CD4-positive, alpha-beta T cell treated with Interleukin-17A for 1 hour (primary cell): ENCODE measurements at regions not wholly inside any gene's neighbourhood (a gene's known extent, or its start where the extent isn't known, plus 50 kb on each side); places are given as distances from the start of the nearest gene placed in this dataset.
"Not testable (repeated sequence)": the region's sequence is repeated elsewhere in the genome, so short reads cannot be mapped to it uniquely, and the experiment has no call there.

ENCODE experiments used
- DNase-seq: peaks from one replicate; pipeline ENCODE4 v3.0.0-alpha.2; 2020

DNA sequence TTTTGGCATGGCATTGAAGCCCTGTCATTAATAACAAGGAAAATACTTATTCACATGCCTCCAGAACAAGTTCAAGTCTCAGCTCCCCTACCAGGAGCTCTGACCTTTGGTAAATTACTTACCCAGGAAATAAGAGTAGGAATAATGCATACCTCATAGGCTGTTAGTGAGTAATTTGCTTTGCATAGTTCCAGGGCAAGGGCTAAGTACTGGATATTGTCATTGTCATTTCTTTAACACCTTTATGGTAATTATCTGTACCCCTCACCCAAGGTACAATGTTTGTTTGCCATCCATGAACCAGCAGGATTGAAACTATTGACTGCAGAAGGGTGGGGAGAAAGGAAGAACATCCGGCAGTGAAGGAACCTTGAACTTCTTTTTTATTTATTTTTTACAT lies 148.5 kb downstream of the SOX2 start:
- DNase-seq = no peak

DNA sequence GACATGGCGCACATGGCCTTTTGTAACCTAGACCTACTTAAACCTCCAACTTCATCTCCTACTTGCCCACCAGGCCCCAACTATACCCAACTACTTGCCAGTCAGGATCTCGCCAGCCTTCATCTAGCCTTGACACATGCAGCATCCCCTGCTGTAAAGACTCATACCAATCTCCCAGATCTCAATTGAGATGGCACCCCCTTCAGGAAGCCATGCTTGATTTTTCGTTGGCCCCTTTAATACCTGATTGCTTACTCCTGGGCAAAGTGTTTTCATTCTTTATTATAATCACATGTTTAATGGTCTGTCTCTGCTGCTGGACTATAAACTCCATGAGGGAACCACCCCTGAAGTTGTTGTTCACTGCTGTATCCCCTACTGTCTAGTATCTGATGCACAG lies 150.8 kb downstream of the SOX2 start:
- no peak for DNase-seq

DNA sequence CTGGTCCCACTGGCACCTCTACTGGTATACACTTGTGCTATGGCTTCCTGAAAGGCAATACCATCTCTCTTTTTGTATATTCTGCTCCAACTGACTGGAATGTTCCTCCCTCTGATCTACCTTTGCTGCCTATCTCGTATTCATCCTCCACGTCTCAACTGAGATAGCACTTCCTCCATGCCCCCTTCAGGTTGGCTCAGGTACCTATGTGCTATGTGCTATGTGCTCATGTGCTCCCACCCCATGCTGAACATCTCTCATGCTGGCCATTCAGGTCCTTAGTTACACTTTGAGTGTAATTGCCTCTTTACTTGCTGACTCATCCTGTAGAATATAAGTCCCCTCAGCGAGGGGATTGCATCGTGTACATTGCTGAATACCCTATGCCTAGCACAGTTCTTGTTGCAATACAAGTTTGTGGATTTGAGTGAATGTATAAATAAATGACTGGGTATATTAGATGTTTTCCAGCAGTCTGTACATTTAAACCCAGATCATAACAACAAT lies 156.9 kb downstream of the SOX2 start:
- no peak for DNase-seq

DNA sequence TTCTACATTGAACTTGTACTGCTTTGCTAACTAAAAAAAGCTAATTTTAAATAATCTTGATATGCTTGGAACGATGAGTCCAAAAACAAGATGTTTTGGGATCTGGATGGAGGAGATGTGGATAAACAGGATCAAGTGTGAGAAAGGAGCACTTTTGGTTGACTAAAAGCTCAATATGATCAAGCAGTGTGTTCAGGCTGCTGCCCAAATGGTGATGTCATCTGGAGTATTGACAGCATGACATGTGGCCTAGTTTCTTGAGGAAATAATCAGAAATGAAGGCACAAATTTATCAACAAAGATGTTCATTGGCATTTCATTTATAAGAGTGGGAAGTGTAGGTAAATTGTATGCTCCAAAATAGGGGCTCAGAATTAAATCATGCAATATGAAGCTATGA lies 161.2 kb downstream of the SOX2 start:
- no peak for DNase-seq

DNA sequence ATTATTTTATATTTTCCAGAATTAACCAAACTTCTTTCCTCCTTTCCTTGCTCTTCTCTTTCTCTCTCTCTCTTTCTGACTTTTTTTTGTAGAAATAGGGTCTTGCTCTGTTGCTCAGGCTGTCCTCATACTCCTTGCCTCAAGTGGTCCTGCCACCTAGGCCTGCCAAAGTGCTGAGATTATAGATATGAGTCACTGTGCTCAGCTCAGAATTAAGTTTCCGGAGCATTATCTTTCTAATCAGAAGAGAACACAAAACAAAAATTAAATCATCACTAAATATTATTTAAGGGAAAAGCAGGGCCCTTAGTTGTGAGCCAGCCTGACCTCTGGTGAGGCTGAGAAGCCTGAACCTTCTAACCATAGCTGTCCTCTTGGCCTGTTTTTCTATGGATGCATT lies 168.2 kb downstream of the SOX2 start:
- no peak for DNase-seq

DNA sequence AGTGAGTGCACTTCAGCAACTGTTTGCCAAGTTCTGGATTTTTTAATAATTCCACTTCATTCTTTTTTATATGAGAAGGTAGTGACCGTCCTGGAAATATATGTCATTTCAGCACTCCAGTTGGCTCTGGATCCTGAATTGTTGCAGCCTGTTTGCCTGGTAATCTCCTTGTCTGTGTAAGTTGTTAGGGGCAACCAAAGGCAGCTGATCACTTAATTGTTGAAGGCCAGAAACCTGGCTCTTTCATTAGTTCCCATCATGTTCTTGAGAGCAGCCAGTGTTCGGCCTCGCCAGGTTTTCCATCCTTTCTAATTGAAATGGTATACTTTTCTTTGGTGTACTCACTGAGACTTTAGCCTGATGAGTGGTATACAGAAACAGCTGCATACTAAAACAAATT lies 168.6 kb downstream of the SOX2 start:
- no peak for DNase-seq

DNA sequence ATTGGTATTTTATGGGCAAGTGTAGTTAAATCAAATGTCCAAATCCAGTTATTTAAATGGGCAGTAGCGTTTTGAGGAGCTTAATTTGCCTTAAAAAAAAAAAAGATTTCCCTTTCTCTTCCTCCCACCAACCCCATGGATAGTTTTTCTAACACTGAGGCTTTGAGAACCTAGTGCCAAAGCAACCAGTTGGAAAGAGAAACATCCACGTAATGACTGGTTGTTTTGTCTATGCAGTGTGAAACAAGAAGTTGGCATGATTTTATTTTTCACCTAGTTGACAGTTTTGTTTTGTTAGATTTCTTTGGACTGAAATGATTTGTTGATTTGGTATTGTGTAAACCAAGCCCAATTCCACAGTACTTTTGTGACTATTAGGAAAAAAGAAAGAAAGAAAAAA lies 170.0 kb downstream of the SOX2 start:
- DNase-seq = no peak

DNA sequence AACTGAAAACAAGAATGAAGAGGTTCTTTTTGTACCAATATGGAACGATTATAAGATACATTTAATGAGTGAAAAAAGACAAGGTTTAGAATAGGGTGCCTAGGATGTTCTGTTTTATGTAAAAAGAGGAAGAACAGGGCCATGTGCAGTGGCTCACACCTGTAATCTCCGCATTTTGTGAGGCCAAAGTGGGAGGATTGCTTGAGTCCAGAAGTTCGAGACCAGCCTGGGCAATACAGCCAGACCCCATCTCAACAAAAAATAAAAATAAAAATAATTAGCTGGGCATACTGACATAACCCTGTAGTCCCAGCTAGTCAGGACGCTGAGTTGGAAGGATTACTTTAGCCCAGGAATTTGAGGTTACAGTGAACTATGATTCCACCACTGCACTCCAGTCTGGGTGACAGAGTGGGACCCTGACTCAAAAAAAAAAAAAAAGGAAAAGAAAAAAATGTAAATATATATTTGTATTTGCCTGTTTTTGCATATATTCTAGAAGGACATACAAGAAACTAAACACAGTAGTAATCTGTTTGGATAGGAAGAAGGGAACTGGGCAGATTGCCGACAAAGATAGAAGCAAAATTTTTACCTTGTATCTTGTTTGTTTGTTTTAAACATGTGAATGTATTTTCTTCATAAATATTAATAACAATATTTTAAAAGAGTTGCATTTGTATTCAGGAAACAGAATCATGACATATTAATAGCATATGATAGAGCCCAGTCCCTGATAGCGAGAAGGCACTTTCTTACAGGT lies 174.3 kb downstream of the SOX2 start:
- DNase-seq = no peak

DNA sequence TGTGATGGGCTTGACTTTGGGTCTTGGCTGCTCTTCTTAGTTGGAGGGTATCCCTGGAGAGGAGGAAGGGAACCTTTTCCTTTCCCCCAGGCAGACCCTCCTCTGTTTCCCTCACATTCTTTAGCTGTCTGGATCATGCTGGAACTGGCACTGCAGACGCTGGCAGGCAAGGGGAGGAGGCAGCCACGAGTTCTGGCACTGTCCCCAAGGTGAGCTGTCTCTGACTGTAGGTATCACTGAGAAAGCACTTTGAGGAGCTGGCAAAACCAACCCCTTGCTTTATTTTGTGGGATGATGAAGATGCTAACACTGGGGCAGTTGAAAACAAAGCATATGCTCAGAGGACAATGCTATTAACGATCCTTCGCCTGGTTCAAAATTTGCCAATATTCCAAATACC lies 175.0 kb downstream of the SOX2 start:
- DNase-seq = no peak

DNA sequence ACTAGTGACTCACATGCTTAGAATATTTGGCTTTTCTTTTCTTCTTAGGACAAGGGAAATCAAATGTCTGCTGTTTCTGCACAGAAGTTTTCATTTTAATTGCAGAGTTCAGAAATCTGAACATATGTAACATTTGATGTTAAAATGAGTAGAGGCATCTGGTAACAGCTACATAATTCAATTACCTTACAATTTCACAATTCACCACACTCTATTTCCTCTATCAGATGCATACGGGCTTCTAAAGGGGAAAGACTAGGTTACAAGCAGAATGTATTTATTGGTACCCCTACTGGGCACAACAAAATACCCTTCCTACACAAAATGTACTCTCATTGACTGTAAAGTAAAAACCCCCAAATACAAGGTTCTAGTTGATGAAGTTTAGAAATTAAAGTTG lies 176.0 kb downstream of the SOX2 start:
- no peak for DNase-seq

DNA sequence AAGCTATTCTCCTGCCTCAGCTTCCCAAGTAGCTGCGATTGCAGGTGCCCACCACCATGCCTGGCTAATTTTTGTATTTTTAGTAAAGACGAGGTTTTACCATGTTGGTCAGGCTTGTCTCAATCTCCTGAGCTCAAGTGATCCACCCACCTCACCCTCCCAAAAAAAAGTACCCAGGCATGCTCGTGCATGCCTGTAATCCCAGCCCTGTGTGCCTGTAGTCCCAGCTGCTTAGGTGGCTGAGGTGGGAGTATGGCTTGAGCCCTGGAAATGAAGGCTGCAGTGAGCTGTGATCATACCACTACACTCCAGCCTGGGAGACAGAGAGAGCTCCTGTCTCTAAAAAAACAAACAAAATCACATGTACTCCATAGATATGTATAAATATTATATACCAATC lies 176.5 kb downstream of the SOX2 start:
- no peak for DNase-seq

DNA sequence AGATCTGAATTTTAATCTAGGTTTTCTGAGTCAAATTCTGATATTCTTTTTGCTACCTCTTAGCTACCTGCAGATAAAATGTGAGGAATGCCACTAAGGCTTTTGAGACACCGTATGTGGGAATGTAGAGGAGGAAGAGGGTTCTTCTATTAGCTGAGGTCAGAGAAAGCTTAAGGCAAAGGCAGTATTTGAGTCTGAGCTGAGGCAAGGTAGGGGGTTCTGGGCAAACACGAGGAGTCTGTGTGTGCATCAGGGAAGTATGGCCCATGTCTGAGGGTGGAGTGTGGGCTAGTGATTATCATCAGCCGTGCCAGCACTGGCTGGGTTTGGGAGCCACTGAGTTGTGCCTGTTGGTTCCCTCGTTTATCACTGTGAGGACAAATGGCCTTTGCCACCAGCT lies 181.1 kb downstream of the SOX2 start:
- no peak for DNase-seq

DNA sequence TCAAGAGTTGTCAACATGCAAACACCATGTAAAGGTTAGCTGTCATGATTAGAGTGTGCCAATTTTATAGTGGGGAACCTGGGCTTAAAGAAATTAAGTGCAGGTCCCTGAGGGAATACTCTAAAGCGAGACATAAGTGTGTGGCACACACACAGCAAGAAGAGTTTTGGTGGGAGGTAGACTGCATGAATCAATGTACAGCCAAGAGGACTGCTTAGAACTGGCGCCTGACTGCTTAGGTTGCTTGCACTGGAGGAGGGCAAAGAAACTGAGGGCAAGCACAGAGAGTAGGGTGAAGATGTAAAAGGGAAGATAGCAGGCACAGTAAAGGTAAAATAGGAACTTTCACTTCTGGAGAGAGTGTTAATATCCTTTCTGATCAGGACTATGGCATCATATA lies 184.9 kb downstream of the SOX2 start:
- no peak for DNase-seq

DNA sequence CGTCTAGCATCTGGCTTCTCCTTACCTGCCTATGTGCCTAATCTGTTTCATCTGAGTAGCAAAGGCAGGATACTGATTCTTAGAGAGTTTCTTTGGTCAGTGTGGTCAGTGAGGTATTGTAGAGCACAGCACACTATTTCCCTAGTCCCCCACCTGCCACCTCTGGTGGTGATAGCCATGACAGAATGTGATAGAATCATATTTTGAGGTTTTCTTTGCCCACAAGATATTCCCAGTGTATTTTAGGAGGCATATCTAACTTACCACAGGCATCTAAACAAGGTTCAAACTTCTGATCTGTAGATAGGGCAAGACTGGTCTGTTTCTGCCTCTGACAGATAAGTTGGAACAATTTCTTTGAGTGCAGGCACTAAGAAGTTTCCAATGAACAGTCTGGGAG lies 188.0 kb downstream of the SOX2 start:
- DNase-seq = no peak

DNA sequence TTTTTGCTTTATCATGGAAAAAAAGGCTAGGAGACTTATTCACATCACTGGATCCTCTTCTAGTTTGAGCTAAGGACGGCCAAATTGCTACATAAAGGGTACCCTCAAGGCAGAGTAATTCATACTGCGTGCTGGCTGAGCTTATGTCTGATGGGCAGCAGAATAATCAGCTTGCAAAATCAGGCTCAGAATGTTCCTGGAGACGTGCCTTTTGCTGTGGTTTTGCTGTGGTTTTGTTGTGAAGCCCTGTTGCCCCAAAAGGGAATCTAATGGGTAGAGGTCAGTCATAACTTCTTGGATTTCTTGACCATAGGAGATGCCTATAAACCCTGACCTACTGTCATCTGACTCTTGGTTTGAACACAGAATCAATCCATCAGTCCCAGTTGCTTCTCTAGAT lies 189.9 kb downstream of the SOX2 start:
- DNase-seq = no peak

DNA sequence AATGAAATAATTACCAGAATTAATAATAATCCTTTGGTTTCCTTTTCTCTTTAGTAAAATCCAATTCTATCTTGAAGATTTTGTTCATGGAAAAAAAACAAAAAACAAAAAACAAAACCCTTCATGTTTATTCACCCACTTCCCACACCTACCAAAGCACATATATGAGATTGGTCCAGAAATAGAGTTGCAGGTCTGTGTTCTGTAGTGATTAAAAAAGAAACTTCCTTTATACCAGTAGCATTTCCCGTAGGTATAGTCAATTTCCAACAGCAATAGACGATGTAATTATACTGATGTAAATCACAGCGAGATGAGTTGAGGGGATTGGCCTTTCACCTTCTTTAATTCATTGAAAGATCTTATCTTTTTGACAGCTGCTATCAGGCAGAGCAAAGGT lies 194.6 kb downstream of the SOX2 start:
- no peak for DNase-seq

DNA sequence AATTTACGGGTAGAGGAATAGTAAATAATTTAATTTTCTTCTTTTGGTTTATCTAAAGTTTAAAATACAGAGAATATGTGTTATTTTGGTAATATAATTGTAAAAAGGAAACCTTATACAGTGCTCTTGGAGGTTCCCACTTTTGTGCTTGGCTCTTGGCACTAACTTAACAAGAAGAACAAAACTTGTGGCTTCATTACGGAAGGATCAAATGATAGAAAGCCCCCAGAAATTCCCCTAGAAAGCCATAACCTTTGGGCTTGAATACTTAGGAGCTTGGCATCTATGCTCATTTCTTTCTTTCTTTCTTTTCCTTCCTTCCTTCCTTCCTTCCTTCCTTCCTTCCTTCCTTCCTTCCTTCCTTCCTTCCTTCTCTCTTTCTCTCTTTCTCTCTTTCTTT lies 197.5 kb downstream of the SOX2 start:
- DNase-seq = no peak

DNA sequence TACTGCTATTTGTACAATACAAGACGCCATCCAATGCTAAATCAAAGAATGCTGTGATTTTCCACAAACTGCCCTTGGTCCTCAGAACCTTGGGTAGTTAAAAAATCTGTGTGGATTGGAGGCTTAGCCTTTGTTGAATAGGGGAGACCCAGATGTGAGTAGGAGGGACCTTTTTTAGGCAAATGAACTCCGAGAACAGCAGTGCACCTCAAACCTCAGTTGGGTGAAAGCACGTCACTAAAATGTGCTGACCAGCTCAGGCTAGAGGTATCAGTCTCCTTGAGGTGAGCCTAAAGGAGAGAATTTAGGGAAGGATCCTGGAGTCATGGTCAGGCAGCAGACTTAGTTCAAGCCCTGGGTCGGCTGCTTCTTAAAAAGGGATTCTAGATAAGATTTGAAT lies 200.7 kb downstream of the SOX2 start:
- no peak for DNase-seq

DNA sequence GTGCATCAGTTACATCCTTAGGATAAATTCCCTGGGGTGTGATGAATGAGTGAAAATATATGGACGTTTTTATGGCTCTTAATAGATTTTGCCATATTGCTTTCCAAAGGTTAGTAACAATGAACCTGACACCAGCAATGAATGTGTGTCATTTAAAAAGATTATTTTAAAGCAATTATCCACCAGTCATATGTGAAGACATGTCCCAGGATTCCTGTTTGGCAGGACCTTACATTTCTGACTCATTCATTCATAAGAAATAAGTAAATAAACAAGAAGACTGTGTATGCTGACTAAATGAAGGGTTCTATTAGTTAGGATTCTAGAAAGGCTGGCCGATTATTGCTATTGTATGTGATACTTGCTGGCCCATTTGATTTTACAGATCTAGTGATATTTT lies 201.5 kb downstream of the SOX2 start:
- DNase-seq = no peak

DNA sequence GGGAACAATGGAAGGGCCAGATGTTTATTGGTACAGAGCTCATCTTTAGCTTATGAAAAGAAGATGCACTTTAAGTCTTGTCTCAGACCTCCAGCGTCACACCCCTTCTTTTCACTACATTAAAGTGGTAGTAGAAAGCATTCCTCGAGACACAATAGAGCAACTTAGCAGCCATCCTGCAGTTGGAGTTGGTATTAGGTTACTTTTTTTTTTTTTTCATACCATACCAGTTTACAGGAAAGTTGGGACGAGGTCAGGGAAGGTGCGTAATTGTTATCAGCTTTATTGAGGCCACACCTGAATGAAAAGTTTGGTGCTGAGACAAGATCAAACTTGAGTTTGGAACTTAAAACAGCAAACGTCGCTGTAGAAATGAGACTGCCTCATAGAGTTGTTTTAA lies 203.8 kb downstream of the SOX2 start:
- DNase-seq = no peak

DNA sequence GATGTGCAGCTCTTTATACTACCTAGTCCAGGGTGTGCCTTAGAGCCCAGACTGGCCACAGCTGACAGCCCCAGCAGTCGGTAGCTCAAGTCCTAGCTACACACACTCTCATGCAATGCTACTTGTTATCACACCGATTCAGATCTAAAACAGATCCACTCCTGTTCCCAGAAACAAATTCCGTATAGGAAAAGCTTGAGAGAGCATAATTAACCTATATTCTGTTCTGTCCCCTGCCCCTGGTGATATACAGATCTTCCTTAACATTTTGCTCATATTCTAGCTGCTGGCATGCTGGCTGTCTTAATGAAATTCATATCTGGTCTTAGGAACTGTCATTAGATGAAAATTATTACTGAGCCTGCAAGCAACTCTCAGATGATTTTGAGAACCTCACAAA lies 204.3 kb downstream of the SOX2 start:
- DNase-seq = no peak

DNA sequence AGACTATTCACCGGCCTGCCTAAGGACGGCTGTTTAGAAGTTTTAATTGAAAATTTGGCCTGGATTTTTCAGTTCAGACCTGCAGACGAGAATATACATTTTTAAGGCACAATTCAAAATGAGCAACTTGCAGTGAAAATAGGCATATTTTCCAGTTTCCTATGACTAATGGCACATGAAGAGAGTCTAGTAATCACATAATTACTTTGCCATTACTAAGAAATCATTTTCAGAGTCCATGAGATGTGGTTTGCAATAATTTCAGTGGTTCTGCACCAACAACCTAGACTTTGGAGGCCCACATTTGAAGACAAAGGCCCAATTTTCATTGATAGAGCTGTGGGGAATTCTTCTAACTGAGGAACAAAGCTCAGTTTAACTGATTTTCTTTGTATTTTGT lies 205.3 kb downstream of the SOX2 start:
- no peak for DNase-seq

DNA sequence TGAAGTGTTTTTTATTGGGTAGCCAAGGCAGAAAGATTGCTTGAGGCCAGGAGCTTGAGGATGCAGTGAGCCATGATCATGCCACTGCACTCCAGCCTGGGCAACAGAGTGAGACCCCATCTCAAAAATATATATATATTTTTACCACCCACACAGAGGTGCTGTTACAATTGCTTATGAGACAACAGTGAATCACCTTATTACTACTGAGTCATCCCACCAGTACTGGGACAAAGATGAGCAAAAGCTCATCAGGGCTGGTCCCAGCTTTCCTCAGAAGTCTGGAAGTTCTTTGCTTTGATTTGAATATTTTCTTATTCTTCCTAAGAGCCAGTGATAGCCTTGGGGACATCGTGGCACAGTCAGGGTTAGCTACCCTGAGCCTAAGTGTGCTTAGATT lies 207.7 kb downstream of the SOX2 start:
- DNase-seq = no peak

DNA sequence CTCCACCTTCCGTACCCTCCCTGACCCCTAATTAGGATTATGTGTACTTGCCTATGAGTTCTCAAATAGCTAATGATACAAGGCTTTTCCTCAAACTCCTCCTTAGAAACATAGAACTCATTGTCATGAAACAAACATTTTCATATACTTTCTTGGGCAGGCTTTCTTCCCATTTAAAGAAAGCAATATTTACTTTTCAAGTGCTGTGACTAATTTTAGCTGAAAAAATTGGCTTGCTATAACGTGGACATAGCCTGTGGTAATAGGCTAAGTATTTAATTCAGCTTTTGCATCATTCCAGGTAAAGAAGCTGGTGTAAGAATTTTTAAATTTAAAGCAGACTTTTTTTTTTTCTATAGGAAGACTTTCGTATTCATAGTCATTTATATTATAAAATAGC lies 208.7 kb downstream of the SOX2 start:
- no peak for DNase-seq

DNA sequence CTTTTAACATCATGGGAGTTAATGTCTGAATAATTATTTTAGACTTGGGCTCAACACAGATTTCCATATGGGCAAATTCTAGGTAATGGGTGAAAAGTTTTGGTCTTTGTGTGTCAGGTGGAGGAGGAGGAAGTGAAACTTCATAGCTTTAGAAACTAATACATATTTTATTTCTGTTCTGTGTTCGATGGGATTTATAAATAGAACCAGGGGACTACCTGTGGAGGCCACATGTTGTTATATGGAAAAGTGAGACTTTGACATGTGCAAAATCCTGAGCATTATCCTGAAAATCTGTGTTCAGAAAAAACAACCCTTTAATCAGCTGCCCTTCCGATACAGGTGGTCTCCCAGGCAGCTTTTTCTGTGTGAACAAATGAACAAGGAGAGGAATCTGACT lies 209.5 kb downstream of the SOX2 start:
- no peak for DNase-seq

DNA sequence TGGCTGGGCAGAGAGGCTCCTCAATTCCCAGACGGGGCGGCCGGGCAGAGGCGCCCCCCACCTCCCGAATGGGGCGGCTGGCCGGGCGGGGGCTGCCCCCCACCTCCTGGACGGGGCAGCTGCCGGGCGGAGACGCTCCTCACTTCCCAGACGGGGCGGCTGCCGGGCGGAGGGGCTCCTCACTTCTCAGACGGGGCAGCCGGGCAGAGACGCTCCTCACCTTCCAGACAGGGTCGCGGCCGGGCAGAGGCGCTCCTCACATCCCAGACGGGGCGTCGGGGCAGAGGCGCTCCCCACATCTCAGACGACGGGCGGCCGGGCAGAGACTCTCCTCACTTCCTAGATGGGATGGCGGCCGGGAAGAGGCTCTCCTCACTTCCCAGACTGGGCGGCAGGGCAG lies 214.1 kb downstream of the SOX2 start:
- DNase-seq = not testable (repeated sequence)
